ENCODE measurements at regions not wholly inside any gene's neighbourhood (a gene's known extent, or its start where the extent isn't known, plus 50 kb on each side); places are given as distances from the start of the nearest gene placed in this dataset.

- TF ChIP-seq CTCF (IDR thresholded peaks at IDR 0.05; ENCODE audit: low read depth, low read length, missing input control) (no peak), JUND (IDR thresholded peaks at IDR 0.05) (no peak), MAX (IDR thresholded peaks at IDR 0.05) (no peak), RXRA (IDR thresholded peaks at IDR 0.05) (no peak)
- TF ChIP-seq, protein P1, sequence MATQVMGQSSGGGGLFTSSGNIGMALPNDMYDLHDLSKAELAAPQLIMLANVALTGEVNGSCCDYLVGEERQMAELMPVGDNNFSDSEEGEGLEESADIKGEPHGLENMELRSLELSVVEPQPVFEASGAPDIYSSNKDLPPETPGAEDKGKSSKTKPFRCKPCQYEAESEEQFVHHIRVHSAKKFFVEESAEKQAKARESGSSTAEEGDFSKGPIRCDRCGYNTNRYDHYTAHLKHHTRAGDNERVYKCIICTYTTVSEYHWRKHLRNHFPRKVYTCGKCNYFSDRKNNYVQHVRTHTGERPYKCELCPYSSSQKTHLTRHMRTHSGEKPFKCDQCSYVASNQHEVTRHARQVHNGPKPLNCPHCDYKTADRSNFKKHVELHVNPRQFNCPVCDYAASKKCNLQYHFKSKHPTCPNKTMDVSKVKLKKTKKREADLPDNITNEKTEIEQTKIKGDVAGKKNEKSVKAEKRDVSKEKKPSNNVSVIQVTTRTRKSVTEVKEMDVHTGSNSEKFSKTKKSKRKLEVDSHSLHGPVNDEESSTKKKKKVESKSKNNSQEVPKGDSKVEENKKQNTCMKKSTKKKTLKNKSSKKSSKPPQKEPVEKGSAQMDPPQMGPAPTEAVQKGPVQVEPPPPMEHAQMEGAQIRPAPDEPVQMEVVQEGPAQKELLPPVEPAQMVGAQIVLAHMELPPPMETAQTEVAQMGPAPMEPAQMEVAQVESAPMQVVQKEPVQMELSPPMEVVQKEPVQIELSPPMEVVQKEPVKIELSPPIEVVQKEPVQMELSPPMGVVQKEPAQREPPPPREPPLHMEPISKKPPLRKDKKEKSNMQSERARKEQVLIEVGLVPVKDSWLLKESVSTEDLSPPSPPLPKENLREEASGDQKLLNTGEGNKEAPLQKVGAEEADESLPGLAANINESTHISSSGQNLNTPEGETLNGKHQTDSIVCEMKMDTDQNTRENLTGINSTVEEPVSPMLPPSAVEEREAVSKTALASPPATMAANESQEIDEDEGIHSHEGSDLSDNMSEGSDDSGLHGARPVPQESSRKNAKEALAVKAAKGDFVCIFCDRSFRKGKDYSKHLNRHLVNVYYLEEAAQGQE (IDR thresholded peaks at IDR 0.05) = no peak
- TF ChIP-seq, protein P2, sequence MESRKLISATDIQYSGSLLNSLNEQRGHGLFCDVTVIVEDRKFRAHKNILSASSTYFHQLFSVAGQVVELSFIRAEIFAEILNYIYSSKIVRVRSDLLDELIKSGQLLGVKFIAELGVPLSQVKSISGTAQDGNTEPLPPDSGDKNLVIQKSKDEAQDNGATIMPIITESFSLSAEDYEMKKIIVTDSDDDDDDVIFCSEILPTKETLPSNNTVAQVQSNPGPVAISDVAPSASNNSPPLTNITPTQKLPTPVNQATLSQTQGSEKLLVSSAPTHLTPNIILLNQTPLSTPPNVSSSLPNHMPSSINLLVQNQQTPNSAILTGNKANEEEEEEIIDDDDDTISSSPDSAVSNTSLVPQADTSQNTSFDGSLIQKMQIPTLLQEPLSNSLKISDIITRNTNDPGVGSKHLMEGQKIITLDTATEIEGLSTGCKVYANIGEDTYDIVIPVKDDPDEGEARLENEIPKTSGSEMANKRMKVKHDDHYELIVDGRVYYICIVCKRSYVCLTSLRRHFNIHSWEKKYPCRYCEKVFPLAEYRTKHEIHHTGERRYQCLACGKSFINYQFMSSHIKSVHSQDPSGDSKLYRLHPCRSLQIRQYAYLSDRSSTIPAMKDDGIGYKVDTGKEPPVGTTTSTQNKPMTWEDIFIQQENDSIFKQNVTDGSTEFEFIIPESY (IDR thresholded peaks at IDR 0.05) = no peak
Measured at GRCh38 chr1:171424494-171424893, 60.8 kb upstream of the PRRC2C start.
